HG03457 (cell line): ENCODE measurements at regions not wholly inside any gene's neighbourhood (a gene's known extent, or its start where the extent isn't known, plus 50 kb on each side); places are given as distances from the start of the nearest gene placed in this dataset.

Experiments
- ATAC-seq: cut with Tn5 transposase; IDR thresholded peaks from one replicate; pipeline ENCODE4 v1.9.1; 2021; ENCODE audit warnings: moderate number of reproducible peaks; ENCODE audit not compliant: unreplicated experiment

- no peak for ATAC-seq
These were observed 201.2 kb upstream of the GAS1 start for GRCh38 chr9:87148331-87149104.

- no peak for ATAC-seq
These were observed 202.5 kb upstream of the GAS1 start for GRCh38 chr9:87149799-87150198.

DNA sequence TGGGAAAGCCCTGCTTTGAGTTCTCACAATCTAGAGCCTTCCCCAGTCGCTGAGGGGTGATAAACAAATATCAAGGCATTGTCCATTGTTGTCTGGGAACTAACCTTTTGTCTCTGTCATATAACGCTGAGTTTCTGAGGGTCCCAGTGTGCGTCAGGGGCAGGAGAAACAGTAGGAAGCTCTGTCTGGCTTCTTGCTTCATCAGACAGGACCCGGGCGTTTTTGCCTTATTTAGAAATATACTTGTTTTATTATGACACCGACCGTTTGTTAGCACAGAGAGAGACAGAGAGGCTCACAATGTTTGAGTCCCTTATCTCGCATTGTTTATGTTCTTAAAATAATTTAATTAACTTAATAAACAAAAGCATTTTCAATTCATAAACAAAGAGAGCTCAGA, 204.9 kb upstream of the GAS1 start:
- ATAC-seq = no peak

GRCh38 chr9:87156247-87156646, 208.9 kb upstream of the GAS1 start:
- ATAC-seq = no peak

- no peak for ATAC-seq
These were observed 210.2 kb upstream of the GAS1 start for GRCh38 chr9:87157366-87158031.

DNA sequence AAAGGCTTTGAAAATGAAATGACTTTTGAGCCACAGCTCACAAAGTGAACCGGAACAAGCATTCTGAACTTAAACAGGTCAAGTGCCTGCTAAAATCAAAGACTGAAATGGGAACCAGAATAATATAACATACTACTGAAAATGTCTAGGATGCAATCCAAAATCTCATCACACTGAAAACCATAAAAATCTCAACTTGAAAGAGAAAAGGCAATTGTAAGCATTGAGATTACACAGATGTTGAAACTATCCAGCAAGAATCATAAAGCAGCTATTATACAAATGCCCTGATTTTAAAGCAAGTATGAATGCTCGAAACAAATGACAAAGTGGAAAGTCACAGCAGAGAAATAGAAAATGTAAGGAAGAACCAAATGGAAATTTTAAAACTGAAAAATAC, 211.5 kb upstream of the GAS1 start:
- no peak for ATAC-seq

GRCh38 chr9:87160148-87161102, 213.1 kb upstream of the GAS1 start:
- no peak for ATAC-seq

GRCh38 chr9:87167161-87167560, 219.9 kb upstream of the GAS1 start:
- ATAC-seq = no peak

GRCh38 chr9:87167582-87167981, 220.3 kb upstream of the GAS1 start:
- ATAC-seq = no peak

GRCh38 chr9:87178302-87178701, 231.0 kb upstream of the GAS1 start:
- no peak for ATAC-seq

GRCh38 chr9:87179553-87180340, 232.4 kb upstream of the GAS1 start:
- no peak for ATAC-seq

DNA sequence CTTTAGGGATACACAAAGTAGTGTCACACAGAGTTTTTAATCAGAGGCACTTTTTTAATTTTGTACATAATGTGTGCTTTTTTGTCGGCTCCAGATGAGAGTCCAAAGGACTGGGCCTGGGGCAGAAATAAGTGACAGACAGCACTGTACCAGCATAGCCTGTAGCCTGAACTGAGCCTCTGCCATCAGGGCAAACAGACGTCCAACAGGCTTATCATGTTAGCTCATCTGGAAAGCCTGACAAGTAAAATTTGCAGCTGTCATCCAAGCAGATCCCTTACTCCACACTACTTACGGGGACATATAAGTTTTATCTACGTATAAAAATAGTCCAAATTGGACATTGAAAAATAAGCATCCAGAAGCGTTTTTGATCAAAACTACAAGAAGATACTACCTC, 233.1 kb upstream of the GAS1 start:
- ATAC-seq = no peak

DNA sequence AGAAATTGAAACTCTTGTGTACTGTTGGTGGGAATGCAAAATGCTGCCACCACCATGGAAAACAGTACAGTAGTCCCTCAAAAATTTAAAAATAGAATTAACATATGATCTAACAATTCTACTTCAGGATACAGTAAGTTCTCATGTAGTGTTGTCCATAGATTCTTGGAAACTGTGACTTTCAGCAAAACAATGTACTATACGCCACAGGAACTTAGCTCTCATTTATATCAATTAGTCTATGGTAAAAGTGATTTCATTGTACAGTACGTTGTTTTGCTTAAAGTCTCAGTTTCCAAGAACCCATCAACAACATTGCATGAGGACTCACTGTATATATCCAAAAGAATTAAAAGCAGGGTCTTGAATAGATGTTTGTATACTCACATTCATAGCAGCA, 233.5 kb upstream of the GAS1 start:
- ATAC-seq = no peak

GRCh38 chr9:87181670-87182069, 234.4 kb upstream of the GAS1 start:
- ATAC-seq = no peak

DNA sequence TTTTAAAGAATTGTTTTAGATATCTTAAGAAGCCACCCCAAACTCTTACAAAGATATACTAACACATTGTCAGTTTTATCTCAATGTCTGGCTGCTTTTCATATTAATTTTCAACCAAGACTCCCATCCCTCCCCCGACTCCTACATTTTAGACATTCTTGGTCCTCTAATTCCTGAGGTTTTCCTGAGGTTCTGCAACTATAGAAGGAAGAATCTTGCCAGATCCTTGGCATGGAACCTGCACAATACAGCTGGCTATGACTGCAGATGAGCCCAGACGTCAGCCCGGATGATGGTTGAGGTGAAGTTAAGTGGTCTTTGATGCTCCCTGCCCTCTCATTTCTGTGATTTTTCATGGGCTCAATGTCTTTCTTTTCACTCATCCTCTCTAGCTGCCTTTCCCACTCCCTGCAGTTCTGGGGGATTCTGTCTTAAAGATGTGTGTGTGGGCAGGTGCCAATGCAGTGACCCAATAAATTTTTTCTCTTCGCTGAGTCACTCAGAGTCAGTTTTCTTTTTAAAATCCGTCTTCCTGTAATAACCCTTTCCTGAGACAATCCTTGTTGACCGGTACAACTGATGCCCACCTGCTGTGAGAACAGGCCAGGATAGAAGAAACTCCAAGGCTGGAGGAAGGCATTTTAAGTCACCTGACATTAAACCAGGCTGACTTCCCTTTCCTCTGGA, 237.8 kb upstream of the GAS1 start:
- no peak for ATAC-seq

- no peak for ATAC-seq
These were observed 240.3 kb upstream of the GAS1 start for GRCh38 chr9:87187656-87188055.

DNA sequence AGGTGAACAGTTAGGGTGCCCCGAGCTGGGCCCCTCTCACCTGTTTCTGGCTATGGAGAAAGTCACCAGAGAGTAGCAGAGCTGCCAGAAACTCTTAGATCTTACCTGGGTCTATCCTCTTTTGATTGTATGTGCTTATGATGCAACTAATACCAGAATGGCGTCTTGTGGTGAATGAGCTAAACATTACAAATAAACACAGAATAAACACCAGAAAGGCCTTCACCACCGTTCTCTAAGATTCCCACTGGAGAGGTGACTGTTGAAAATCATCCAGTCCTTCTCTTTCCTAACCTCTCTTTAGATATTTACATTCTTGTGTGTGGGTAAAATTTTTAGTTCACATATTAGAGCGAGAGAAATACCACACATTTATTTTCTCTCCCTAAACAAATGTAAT, 241.7 kb upstream of the GAS1 start:
- no peak for ATAC-seq

DNA sequence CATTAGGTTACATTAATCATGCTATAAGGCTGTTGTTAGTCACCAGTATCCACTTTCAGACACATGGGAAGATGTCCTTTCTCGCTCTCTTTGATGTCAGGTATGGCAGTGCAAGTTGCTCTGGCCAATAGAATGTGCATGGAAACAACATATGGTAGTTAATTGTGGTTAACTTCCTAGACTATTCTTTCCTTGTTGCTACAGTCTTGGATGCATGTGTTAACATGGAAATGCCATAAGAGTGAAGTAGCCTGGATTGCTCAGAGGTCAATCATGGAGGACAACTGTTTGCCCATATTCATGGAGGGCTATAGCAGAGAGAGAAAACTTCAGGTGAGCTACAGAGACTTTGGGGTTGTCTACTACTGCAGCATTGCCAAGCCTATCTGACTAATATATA, 245.8 kb upstream of the GAS1 start:
- ATAC-seq = no peak

- no peak for ATAC-seq
These were observed 246.9 kb upstream of the GAS1 start for GRCh38 chr9:87193925-87194868.
